Upper lobe of right lung (tissue), 1 donor: ENCODE measurements at regions not wholly inside any gene's neighbourhood (a gene's known extent, or its start where the extent isn't known, plus 50 kb on each side); places are given as distances from the start of the nearest gene placed in this dataset.

ENCODE experiments used
- ATAC-seq: fragments of 200-7000 bp; cut with Tn5 transposase; one replicate; pipeline ENCODE4 v1.9.1; 2020; ENCODE audit warnings: mild to moderate bottlenecking, moderate library complexity
- DNase-seq: peaks from one replicate; pipeline ENCODE4 v3.0.0-alpha.2; 2020
- H3K27ac ChIP-seq: fragments of 200-600 bp; one replicate; pipeline ENCODE4 v1.8.0; 2022
- H3K27me3 ChIP-seq: fragments of 200-600 bp; one replicate; pipeline ENCODE4 v1.8.0; 2022; ENCODE audit warnings: mild to moderate bottlenecking
- H3K36me3 ChIP-seq: fragments of 200-600 bp; one replicate; pipeline ENCODE4 v1.8.0; 2022
- H3K4me1 ChIP-seq: fragments of 200-600 bp; one replicate; pipeline ENCODE4 v1.8.0; 2022
- H3K4me3 ChIP-seq: fragments of 200-600 bp; one replicate; pipeline ENCODE4 v1.8.0; 2022; ENCODE audit warnings: mild to moderate bottlenecking
- H3K9me3 ChIP-seq: fragments of 200-600 bp; one replicate; pipeline ENCODE4 v1.8.0; 2022
- intact Hi-C: fragments of 100-400 bp; cut with DNase I; formaldehyde crosslinking; loops from one replicate; pipeline ENCODE4 v1.11.0; 2022
- TF ChIP-seq, protein P1 (sequence below): fragments of 200-600 bp; IDR thresholded peaks from one replicate; pipeline ENCODE4 v1.8.0; 2022; ENCODE audit warnings: antibody characterized with exemption
- donor health status: DM: no; HTN: yes; CAD: no; lungs with severe emphysema.

DNA sequence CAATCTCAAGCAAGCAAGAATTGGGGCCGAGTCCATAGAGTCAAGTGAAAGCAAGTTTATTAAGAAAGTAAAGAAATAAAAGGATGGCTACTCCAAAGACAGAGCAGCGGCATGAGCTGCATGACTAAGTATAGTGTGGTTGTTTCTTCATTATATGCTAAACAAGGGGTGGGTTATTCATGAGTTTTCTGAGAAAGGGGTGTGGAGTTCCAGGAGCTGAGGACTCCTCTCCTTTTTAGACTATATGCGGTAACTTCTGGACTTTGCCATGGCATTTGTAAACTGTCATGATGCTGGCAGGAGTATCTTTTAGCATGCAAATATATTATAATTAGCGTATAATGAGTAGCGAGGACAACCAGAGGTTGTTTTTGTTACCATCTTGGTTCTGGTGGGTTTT is 819.9 kb downstream of the KCNJ2 start:
- TF ChIP-seq, protein P1, sequence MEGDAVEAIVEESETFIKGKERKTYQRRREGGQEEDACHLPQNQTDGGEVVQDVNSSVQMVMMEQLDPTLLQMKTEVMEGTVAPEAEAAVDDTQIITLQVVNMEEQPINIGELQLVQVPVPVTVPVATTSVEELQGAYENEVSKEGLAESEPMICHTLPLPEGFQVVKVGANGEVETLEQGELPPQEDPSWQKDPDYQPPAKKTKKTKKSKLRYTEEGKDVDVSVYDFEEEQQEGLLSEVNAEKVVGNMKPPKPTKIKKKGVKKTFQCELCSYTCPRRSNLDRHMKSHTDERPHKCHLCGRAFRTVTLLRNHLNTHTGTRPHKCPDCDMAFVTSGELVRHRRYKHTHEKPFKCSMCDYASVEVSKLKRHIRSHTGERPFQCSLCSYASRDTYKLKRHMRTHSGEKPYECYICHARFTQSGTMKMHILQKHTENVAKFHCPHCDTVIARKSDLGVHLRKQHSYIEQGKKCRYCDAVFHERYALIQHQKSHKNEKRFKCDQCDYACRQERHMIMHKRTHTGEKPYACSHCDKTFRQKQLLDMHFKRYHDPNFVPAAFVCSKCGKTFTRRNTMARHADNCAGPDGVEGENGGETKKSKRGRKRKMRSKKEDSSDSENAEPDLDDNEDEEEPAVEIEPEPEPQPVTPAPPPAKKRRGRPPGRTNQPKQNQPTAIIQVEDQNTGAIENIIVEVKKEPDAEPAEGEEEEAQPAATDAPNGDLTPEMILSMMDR: no peak
- intact Hi-C loops: no loop called here
- Histone ChIP-seq H3K27ac (no peak overlapping the region), H3K4me1 (no peaks in the 10 kb centered on the region), H3K27me3 (no peaks in the 10 kb centered on the region), H3K36me3 (no peaks in the 10 kb centered on the region), H3K9me3 (no peaks in the 10 kb centered on the region), H3K4me3 (no peak overlapping the region)
- no peak for DNase-seq
- ATAC-seq: no peak

DNA sequence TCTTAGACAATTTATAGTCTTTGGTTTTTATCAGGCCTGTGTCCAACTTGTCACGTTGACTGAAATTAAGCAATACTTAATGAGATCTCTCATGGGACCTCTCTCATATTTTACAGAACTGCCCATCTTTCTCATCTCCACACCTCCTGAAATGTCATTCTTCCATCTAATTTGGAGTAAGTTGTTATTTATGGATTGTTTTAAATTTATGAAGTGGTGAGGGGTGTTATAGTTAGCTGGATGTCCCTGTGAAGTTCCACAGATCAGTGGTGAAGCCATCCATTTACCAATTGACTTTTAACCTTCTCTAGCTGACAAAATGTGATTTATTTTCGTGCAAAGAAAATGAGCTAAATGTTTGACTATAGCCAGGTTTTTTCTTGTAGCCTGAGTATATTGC is 824.9 kb downstream of the KCNJ2 start:
- Histone ChIP-seq H3K27me3 (no peaks in the 10 kb centered on the region), H3K36me3 (no peaks in the 10 kb centered on the region), H3K4me3 (no peak overlapping the region), H3K9me3 (no peaks in the 10 kb centered on the region), H3K4me1 (no peaks in the 10 kb centered on the region), H3K27ac (no peak overlapping the region)
- intact Hi-C loops: no loop called here
- DNase-seq (no peak), ATAC-seq (no peak)
- TF ChIP-seq, protein P1: no peak

DNA sequence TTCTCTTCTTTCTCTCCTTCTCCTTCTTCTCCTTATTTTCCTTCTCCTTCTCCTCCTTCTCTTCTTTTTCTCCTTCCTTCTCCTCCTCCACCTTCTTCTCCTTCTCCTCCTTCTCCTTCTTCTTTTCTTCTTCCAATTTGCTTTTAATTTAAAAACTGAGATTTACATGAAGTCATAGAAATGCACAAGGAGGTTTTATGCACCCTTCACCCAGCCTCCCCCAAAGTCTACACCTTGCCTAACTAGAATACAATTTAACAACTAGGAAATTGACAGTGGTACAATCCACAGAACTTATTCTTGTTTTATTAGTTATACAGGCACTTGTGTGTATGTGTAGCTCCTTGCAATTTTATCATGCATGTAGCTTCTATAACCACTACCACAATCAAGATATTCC is 826.7 kb downstream of the KCNJ2 start:
- DNase-seq: no peak
- no peak overlapping the region for H3K4me3 ChIP-seq
- no peak for ATAC-seq
- H3K9me3 ChIP-seq: no peaks in the 10 kb centered on the region
- no peaks in the 10 kb centered on the region for H3K4me1 ChIP-seq
- intact Hi-C loops: no loop called here
- TF ChIP-seq, protein P1: no peak
- no peak overlapping the region for H3K27ac ChIP-seq
- H3K27me3 ChIP-seq: no peaks in the 10 kb centered on the region
- H3K36me3 ChIP-seq: no peaks in the 10 kb centered on the region

DNA sequence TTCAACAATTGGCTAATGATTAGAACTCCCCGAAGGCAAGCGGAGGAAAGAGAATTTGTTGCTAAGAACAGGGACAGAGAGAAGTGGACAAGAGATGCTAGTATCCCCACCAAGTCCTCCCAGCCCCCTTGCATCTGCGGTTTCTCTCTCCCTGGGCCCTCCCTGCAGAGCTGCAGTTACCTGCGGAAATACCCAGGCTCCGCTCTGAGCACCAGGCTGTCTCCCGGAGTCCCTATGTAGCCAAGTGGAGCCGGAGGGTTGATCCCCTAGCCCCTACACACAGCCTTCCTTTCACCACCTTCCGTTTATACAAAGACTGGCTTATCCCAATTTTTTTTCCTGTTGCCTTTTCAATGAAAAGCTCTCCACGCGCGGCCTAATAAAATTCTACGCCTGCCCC is 834.4 kb downstream of the KCNJ2 start:
- Histone ChIP-seq H3K27me3 (no peaks in the 10 kb centered on the region), H3K4me3 (no peak overlapping the region), H3K4me1 (no peaks in the 10 kb centered on the region), H3K36me3 (no peaks in the 10 kb centered on the region), H3K27ac (no peak overlapping the region), H3K9me3 (no peaks in the 10 kb centered on the region)
- TF ChIP-seq, protein P1: no peak
- no peak for DNase-seq
- intact Hi-C loops: no loop called here
- ATAC-seq: no peak

DNA sequence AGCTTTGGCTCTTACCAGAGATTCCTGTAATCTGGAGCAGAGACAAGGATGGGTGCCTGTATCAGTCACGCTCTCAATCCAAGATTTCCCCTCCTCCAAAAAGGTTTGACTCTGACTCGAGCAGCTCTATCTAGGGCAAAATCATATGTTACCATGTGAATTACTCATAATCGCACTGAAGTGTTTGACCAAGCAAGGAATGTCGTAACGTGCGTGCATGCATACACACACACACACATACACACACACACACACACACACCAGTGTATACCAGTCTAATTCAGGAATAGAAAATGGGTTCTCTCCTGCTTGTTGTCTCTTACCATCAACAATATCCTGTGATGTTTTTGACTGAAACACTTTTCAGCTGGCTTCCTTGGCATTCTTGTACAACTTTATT is 835.1 kb downstream of the KCNJ2 start:
- no peaks in the 10 kb centered on the region for H3K9me3 ChIP-seq
- no peak overlapping the region for H3K27ac ChIP-seq
- ATAC-seq (peak; percentile 67), DNase-seq (no peak)
- no peaks in the 10 kb centered on the region for H3K4me1 ChIP-seq
- intact Hi-C loops: no loop called here
- TF ChIP-seq, protein P1: no peak
- no peaks in the 10 kb centered on the region for H3K36me3 ChIP-seq
- H3K27me3 ChIP-seq: no peaks in the 10 kb centered on the region
- no peak overlapping the region for H3K4me3 ChIP-seq

DNA sequence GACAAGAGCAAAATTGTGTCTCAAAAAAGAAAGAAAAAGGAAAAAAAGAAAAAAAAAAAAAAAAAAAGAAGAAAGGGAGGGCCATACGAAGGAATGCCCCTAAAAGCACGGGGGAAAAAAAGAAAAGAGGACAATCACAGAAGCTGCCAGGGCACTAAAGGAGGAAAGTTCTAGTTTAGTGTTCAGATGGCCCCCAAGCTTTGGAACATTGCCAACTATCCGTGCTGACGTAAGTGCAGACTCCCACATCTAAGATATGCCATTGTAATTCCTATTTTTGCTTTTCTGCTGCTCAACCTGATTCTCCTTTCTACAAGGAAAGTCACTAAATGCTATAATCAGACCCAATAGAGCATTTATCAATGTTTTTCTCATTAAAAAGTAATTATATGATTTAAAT is 842.1 kb downstream of the KCNJ2 start:
- no peak for ATAC-seq
- DNase-seq: no peak
- no peaks in the 10 kb centered on the region for H3K36me3 ChIP-seq
- no peak overlapping the region for H3K27ac ChIP-seq
- H3K4me3 ChIP-seq: no peak overlapping the region
- H3K27me3 ChIP-seq: no peaks in the 10 kb centered on the region
- TF ChIP-seq, protein P1: no peak
- H3K9me3 ChIP-seq: no peaks in the 10 kb centered on the region
- no peaks in the 10 kb centered on the region for H3K4me1 ChIP-seq
- intact Hi-C loops: no loop called here
